Osteocyte (in vitro differentiated cells): ENCODE measurements at regions not wholly inside any gene's neighbourhood (a gene's known extent, or its start where the extent isn't known, plus 50 kb on each side); places are given as distances from the start of the nearest gene placed in this dataset.

Experiments used
- DNase-seq: peaks from one replicate; pipeline ENCODE4 v3.0.0; 2021; ENCODE audit warnings: mixed read lengths; ENCODE audit not compliant: unreplicated experiment; ENCODE audit errors: extremely low spot score
- H3K27ac Mint-ChIP-seq: one replicate; pipeline ENCODE4 v1.8.0; 2021; ENCODE audit warnings: mild to moderate bottlenecking, mixed read lengths; ENCODE audit not compliant: unreplicated experiment
- H3K27me3 Mint-ChIP-seq: one replicate; pipeline ENCODE4 v1.8.0; 2021; ENCODE audit warnings: mixed read lengths; ENCODE audit not compliant: unreplicated experiment
- H3K36me3 Mint-ChIP-seq: one replicate; pipeline ENCODE4 v1.8.0; 2021; ENCODE audit warnings: mixed read lengths; ENCODE audit not compliant: unreplicated experiment
- H3K4me1 Mint-ChIP-seq: one replicate; pipeline ENCODE4 v1.8.0; 2021; ENCODE audit warnings: mixed read lengths; ENCODE audit not compliant: unreplicated experiment
- H3K4me3 Mint-ChIP-seq: one replicate; pipeline ENCODE4 v1.8.0; 2021; ENCODE audit warnings: mild to moderate bottlenecking, moderate library complexity, mixed read lengths; ENCODE audit not compliant: unreplicated experiment
- H3K9me3 Mint-ChIP-seq: one replicate; pipeline ENCODE4 v1.8.0; 2021; ENCODE audit warnings: mixed read lengths; ENCODE audit not compliant: unreplicated experiment
- CTCF ChIP-seq: fragments of 200-600 bp; sonication (generic); IDR thresholded peaks from 2 replicates; pipeline ENCODE4 v1.5.0; 2021; ENCODE audit warnings: antibody characterized with exemption, mild to moderate bottlenecking, moderate library complexity

- Mint-ChIP-seq H3K36me3 (peaks cover 4% of the 10 kb centered on the region), H3K27ac (no peak overlapping the region), H3K4me3 (no peak overlapping the region), H3K9me3 (no peaks in the 10 kb centered on the region), H3K27me3 (no peaks in the 10 kb centered on the region), H3K4me1 (no peaks in the 10 kb centered on the region)
- DNase-seq = no peak
- TF ChIP-seq CTCF = no peak
Observed at GRCh38 chr6:26149240-26149639, 62.0 kb downstream of the HFE start.

GRCh38 chr6:26152226-26153101 lies 65.2 kb downstream of the HFE start:
- Mint-ChIP-seq H3K36me3 (peaks cover 2% of the 10 kb centered on the region), H3K9me3 (no peaks in the 10 kb centered on the region)
- no peak for DNase-seq

GRCh38 chr6:26155061-26155930 lies 68.1 kb downstream of the HFE start:
- Mint-ChIP-seq H3K36me3 (no peaks in the 10 kb centered on the region), H3K9me3 (no peaks in the 10 kb centered on the region), H3K4me3 (peak overlapping the region; percentile 79), H3K4me1 (peaks cover 34% of the 10 kb centered on the region), H3K27me3 (no peaks in the 10 kb centered on the region), H3K27ac (peak overlapping the region; percentile 92)
- no peak for TF ChIP-seq CTCF
- no peak for DNase-seq

More at GRCh38 chr6:26152226-26153101, 65.2 kb downstream of the HFE start:
- Mint-ChIP-seq H3K4me1 (peaks cover 22% of the 10 kb centered on the region), H3K27ac (no peak overlapping the region), H3K27me3 (no peaks in the 10 kb centered on the region), H3K4me3 (no peak overlapping the region)
- no peak for TF ChIP-seq CTCF

GRCh38 chr6:26156105-26156849 lies 69.0 kb downstream of the HFE start:
- peak; percentile 95 for DNase-seq
- H3K27me3 Mint-ChIP-seq = no peaks in the 10 kb centered on the region
- H3K27ac Mint-ChIP-seq = peak overlapping the region; percentile 92
- H3K36me3 Mint-ChIP-seq = no peaks in the 10 kb centered on the region
- H3K4me1 Mint-ChIP-seq = peaks cover 35% of the 10 kb centered on the region
- peak overlapping the region; percentile 79 for H3K4me3 Mint-ChIP-seq
- H3K9me3 Mint-ChIP-seq = no peaks in the 10 kb centered on the region
- TF ChIP-seq CTCF = no peak
